Cardiac muscle cell (in vitro differentiated cells and primary cell): ENCODE measurements at regions not wholly inside any gene's neighbourhood (a gene's known extent, or its start where the extent isn't known, plus 50 kb on each side); places are given as distances from the start of the nearest gene placed in this dataset.

ENCODE experiments used
- DNase-seq, 2 donors: peaks; one replicate each; pipeline versions ENCODE4 v3.0.0 to v3.0.0-alpha.2; 2010 to 2017; ENCODE audit warnings: low read depth in 1 of 2, low spot score in 1 of 2
- H3K27ac ChIP-seq: fragments of 200-600 bp; sonication (generic); 2 replicates; pipeline ENCODE4 v1.5.1; 2016
- H3K27me3 ChIP-seq: fragments of 200-600 bp; sonication (generic); 2 replicates; pipeline ENCODE4 v1.6.0; 2016; ENCODE audit warnings: control low read depth
- H3K36me3 ChIP-seq: fragments of 200-600 bp; sonication (generic); 2 replicates; pipeline ENCODE4 v1.5.1; 2016; ENCODE audit warnings: control low read depth
- H3K4me1 ChIP-seq: fragments of 200-600 bp; sonication (generic); 2 replicates; pipeline ENCODE4 v1.8.1; 2017; ENCODE audit warnings: low read depth, mild to moderate bottlenecking, mixed run types
- H3K4me3 ChIP-seq: fragments of 200-600 bp; sonication (generic); 2 replicates; pipeline ENCODE4 v1.5.1; 2016; ENCODE audit warnings: mild to moderate bottlenecking
- H3K9me3 ChIP-seq: fragments of 200-600 bp; sonication (generic); 2 replicates; pipeline ENCODE4 v1.5.1; 2017; ENCODE audit warnings: low read depth, mild to moderate bottlenecking, control low read depth
- TF ChIP-seq, protein P1 (sequence below): IDR thresholded peaks from 2 replicates; pipeline ENCODE4 v1.5.1; 2012; ENCODE audit warnings: low read depth, mild to moderate bottlenecking, low read length

DNA sequence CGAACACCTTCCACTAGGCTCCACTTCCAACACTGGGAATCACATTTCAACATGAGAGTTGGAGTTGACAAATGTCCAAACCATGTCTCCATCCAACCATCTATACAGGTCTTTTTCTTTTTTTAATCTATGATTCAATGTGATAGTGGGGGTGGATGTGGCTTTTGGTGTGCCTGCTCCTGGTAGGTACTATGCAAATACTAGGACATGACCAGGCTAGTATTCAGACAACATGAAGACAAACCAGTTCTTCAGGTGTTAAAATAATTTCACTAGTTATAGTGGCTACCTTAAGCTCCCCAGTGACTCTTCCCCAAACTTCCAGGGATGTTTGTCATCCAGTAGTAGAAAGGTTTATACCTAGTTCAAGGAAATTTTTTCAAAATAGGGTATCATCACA lies 387.5 kb downstream of the CDH2 start:
- no peaks in the 10 kb centered on the region for H3K27me3 ChIP-seq
- peaks cover 5% of the 10 kb centered on the region for H3K4me1 ChIP-seq
- no peaks in the 10 kb centered on the region for H3K9me3 ChIP-seq
- no peak overlapping the region for H3K27ac ChIP-seq
- no peak for DNase-seq
- H3K4me3 ChIP-seq: no peak overlapping the region
- no peaks in the 10 kb centered on the region for H3K36me3 ChIP-seq
- TF ChIP-seq, protein P1, sequence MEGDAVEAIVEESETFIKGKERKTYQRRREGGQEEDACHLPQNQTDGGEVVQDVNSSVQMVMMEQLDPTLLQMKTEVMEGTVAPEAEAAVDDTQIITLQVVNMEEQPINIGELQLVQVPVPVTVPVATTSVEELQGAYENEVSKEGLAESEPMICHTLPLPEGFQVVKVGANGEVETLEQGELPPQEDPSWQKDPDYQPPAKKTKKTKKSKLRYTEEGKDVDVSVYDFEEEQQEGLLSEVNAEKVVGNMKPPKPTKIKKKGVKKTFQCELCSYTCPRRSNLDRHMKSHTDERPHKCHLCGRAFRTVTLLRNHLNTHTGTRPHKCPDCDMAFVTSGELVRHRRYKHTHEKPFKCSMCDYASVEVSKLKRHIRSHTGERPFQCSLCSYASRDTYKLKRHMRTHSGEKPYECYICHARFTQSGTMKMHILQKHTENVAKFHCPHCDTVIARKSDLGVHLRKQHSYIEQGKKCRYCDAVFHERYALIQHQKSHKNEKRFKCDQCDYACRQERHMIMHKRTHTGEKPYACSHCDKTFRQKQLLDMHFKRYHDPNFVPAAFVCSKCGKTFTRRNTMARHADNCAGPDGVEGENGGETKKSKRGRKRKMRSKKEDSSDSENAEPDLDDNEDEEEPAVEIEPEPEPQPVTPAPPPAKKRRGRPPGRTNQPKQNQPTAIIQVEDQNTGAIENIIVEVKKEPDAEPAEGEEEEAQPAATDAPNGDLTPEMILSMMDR: no peak

DNA sequence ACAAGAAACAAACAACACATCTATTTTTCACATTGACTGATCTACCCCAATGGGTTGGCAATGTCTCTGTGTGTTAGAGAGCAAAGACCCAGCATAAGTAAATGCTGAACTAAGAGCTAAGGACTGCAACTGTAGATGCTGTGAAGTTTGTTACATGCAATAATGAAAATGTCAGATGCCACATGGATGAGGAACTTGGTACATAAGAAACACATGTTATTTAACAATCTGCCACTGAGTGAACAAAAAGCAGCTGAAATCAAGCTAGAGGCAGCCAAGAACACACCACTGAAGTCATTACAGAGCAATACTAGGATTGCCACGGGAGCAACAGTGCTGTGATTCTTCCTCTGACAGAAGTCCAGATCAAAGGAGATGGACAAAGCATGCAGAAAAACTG lies 389.4 kb downstream of the CDH2 start:
- Histone ChIP-seq H3K9me3 (no peaks in the 10 kb centered on the region), H3K36me3 (no peaks in the 10 kb centered on the region), H3K27ac (no peak overlapping the region), H3K27me3 (no peaks in the 10 kb centered on the region), H3K4me1 (no peaks in the 10 kb centered on the region), H3K4me3 (no peak overlapping the region)
- no peak for DNase-seq
- TF ChIP-seq, protein P1: no peak

DNA sequence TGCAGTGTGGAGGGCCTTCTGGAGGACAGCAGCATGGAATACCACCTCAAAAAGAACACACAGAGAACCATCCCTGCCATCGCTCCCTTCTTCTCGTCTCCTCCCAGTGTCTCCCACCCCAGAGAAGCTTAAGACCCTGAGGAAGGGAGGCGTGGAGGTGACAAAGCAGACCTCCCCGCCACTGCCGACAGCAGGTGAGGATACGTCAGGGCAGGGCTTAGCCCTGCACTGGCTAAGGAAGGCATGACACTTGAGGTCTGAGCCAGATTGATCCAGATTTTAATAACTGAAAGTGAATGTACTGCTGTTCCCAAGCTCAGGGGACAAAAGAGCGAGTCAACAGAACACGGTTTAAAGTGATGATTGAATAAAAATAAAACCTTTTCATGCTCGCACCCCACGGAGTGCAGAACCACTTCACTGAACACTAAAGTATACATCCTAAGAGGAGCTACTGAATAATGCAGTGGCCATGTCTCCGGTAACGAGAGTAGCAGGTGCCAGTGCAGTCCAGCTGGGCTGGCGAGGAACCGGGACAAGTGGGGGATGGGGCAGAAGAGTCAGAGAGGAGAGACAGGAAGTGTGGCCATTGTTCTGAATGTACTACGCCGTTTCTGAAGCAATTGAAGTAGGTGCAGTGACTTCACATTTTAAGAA lies 391.0 kb downstream of the CDH2 start:
- TF ChIP-seq, protein P1: no peak
- Histone ChIP-seq H3K27me3 (no peaks in the 10 kb centered on the region), H3K4me1 (no peaks in the 10 kb centered on the region), H3K4me3 (no peak overlapping the region), H3K36me3 (no peaks in the 10 kb centered on the region), H3K9me3 (no peaks in the 10 kb centered on the region), H3K27ac (no peak overlapping the region)
- no peak for DNase-seq

DNA sequence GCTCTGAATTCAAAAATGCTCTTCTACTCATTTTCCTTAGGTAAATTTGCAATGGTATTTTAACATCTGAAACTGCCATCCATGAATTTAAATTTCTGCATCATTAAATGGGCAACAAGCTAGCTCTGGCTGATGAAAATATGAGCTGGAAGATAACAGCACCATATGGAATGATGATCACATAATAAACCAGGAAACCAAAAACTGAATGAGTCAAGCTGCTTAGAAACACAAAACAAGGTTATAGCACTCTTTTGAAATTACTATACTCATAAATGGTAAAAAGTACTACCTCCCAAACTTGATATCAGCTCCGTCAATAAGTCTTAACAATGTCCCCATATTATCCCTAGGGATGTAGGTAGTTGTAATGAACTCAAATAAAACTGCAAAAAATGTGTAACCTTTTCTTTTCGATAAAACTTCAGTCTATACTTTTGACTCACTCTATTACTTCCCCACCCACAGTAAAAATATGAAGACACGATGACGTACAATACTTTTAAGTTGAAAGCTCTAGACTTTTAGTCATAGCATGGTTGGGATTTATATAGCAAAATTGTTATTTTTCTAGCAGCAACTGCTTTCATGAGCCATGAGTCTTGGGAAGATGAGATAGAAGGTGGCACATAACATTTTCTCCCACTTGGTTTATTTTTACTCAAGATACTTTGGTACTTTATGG lies 396.7 kb downstream of the CDH2 start:
- Histone ChIP-seq H3K27ac (no peak overlapping the region), H3K27me3 (no peaks in the 10 kb centered on the region), H3K9me3 (no peaks in the 10 kb centered on the region), H3K4me3 (no peak overlapping the region), H3K4me1 (peaks cover 11% of the 10 kb centered on the region), H3K36me3 (no peaks in the 10 kb centered on the region)
- TF ChIP-seq, protein P1: no peak
- DNase-seq: peak in 1 of 2 donors; percentile 29

DNA sequence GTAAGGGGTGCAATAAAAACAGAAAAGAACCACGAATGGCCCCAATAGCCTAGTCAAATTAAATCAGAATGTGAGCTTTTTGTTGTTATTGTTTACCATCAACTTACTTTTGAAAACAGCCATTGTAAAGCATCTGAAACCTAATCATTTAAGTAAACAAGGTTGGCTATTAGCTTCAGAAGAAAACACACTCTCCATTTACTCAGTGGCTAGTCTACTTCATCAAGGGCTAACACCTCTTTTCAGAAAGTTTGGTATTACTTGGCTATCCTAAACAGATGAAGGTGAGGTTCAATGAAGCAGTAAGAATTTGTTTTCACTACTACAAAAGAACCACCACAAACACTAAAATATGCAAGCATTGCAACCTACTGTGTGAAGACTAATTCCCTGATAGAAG lies 398.0 kb downstream of the CDH2 start:
- TF ChIP-seq, protein P1: no peak
- no peaks in the 10 kb centered on the region for H3K9me3 ChIP-seq
- no peak overlapping the region for H3K4me3 ChIP-seq
- no peaks in the 10 kb centered on the region for H3K36me3 ChIP-seq
- H3K4me1 ChIP-seq: peaks cover 11% of the 10 kb centered on the region
- H3K27ac ChIP-seq: no peak overlapping the region
- no peaks in the 10 kb centered on the region for H3K27me3 ChIP-seq
- DNase-seq: no peak
